SK-N-SH treated with all-trans-retinoic acid at 6 μM for 48 hours (cell line): ENCODE measurements at regions not wholly inside any gene's neighbourhood (a gene's known extent, or its start where the extent isn't known, plus 50 kb on each side); places are given as distances from the start of the nearest gene placed in this dataset.

Source experiments
- ATAC-seq: fragments of 200-7000 bp; cut with Tn5 transposase; 3 replicates; pipeline ENCODE4 v1.9.1; 2020; ENCODE audit warnings: mild to moderate bottlenecking, moderate library complexity
- ARNTL ChIP-seq: fragments of 450-650 bp; formaldehyde crosslinking; IDR thresholded peaks from 2 replicates; pipeline ENCODE4 v1.5.0; 2020; ENCODE audit warnings: low read depth, mild to moderate bottlenecking, moderate library complexity, borderline replicate concordance
- CREB5 ChIP-seq: fragments of 250-450 bp; sonication (Bioruptor Pico); IDR thresholded peaks from 2 replicates; pipeline ENCODE4 v1.5.1; 2020; ENCODE audit warnings: low read depth, mild to moderate bottlenecking, moderate library complexity
- CSDC2 ChIP-seq: fragments of 250-450 bp; sonication (Bioruptor Pico); IDR thresholded peaks from 2 replicates; pipeline ENCODE4 v1.5.0; 2020; ENCODE audit warnings: mild to moderate bottlenecking, moderate library complexity
- GLIS3 ChIP-seq: fragments of 250-450 bp; sonication (Bioruptor Pico); IDR thresholded peaks from 2 replicates; pipeline ENCODE4 v1.5.0; 2020; ENCODE audit warnings: mild to moderate bottlenecking, moderate library complexity
- ISL1 ChIP-seq: fragments of 250-450 bp; sonication (Bioruptor Pico); IDR thresholded peaks from 2 replicates; pipeline ENCODE4 v2.1.2; 2022; ENCODE audit warnings: mild to moderate bottlenecking, moderate library complexity
- OSR1 ChIP-seq: fragments of 250-450 bp; sonication (Bioruptor Pico); IDR thresholded peaks from 2 replicates; pipeline ENCODE4 v1.8.0; 2022; ENCODE audit warnings: moderate library complexity, mild to moderate bottlenecking, inconsistent platforms
- PATZ1 ChIP-seq: fragments of 250-450 bp; sonication (Bioruptor Pico); IDR thresholded peaks from 2 replicates; pipeline ENCODE4 v1.8.0; 2020; ENCODE audit warnings: mild to moderate bottlenecking, moderate library complexity, borderline replicate concordance
- PPARA ChIP-seq: fragments of 250-450 bp; sonication (Bioruptor Pico); IDR thresholded peaks from 2 replicates; pipeline ENCODE4 v1.5.0; 2020; ENCODE audit warnings: mild to moderate bottlenecking, borderline replicate concordance
- RARB ChIP-seq: fragments of 250-450 bp; sonication (Bioruptor Pico); IDR thresholded peaks from 2 replicates; pipeline ENCODE4 v1.8.0; 2021; ENCODE audit warnings: mild to moderate bottlenecking, moderate library complexity
- TCF4 ChIP-seq: fragments of 250-450 bp; sonication (Bioruptor Pico); IDR thresholded peaks from 2 replicates; pipeline ENCODE4 v1.8.0; 2021; ENCODE audit warnings: mild to moderate bottlenecking, moderate library complexity, borderline replicate concordance
- TOX ChIP-seq: fragments of 250-450 bp; sonication (Bioruptor Pico); IDR thresholded peaks from 2 replicates; pipeline ENCODE4 v1.8.0; 2021; ENCODE audit warnings: mild to moderate bottlenecking, moderate library complexity, borderline replicate concordance
- TSHZ2 ChIP-seq: fragments of 250-450 bp; sonication (Bioruptor Pico); IDR thresholded peaks from 2 replicates; pipeline ENCODE4 v1.5.0; 2020; ENCODE audit warnings: mild to moderate bottlenecking, moderate library complexity
- ZC3H10 ChIP-seq: fragments of 250-450 bp; sonication (Bioruptor Pico); IDR thresholded peaks from 2 replicates; pipeline ENCODE4 v1.5.1; 2021; ENCODE audit warnings: mild to moderate bottlenecking, moderate library complexity
- ZFP3 ChIP-seq: fragments of 250-450 bp; sonication (Bioruptor Pico); IDR thresholded peaks from 2 replicates; pipeline ENCODE4 v1.5.0; 2020; ENCODE audit warnings: mild to moderate bottlenecking, moderate library complexity
- ZNF565 ChIP-seq: fragments of 450-650 bp; formaldehyde crosslinking; conservative IDR thresholded peaks from 2 replicates; pipeline ENCODE4 v1.5.0; 2020; ENCODE audit warnings: low read depth, mild to moderate bottlenecking, moderate library complexity
- ZNF70 ChIP-seq: fragments of 450-650 bp; formaldehyde crosslinking; IDR thresholded peaks from 2 replicates; pipeline ENCODE4 v1.5.0; 2020; ENCODE audit warnings: mild to moderate bottlenecking, moderate library complexity
- TF ChIP-seq, protein P1 (sequence below): fragments of 250-450 bp; sonication (Bioruptor Pico); IDR thresholded peaks from 2 replicates; pipeline ENCODE4 v1.5.1; 2021; ENCODE audit warnings: mild to moderate bottlenecking, moderate library complexity
- TF ChIP-seq, protein P2 (sequence below): fragments of 250-450 bp; sonication (Bioruptor Pico); IDR thresholded peaks from 2 replicates; pipeline ENCODE4 v1.8.0; 2021; ENCODE audit warnings: low read depth, mild to moderate bottlenecking, moderate library complexity, borderline replicate concordance

DNA sequence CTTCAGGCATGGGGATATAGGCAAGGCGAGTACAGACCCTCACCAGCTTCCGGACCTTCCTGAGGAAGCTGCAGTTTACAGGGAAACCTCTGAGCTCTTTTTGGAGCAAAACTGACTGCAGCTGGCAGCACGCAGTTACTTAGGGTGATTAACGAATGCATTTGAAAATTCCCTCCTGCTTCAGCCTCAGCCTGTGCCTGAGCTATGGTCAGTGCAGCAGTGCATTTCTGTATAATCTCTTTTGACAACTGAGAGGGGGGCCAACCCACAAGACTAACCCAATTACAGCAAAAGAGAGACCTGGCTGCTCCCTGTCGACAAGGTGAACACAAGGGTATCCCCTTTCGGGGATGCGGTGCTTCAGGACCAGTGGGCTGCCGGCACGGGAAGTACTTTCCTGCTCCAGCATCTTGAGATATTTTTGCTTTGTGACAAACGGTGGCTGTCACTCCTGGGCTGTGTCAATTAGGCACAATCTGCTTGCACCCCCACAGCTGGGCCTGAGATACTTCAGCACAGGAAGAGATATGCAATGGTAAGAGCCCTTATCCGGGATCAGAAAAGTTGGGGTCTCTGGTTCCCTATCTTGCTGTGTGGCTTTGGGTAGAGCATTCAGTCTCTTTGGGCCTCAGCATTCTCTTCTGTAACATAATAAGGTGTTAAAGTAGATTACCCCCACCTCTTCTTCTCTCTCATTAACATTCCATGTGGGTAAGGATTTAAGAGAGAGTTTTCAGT is 141.0 kb downstream of the TMEM17 start:
- peak; percentile 21; the same call in 1 of the 3 replicates for ATAC-seq
- TF ChIP-seq CSDC2 (CRISPR knock-in tag) (no peak), PPARA (no peak), TCF4 (no peak), PATZ1 (CRISPR knock-in tag) (no peak), CREB5 (no peak), ZFP3 (CRISPR knock-in tag) (no peak), TOX (CRISPR knock-in tag) (no peak), ISL1 (no peak)
- TF ChIP-seq, protein P1, sequence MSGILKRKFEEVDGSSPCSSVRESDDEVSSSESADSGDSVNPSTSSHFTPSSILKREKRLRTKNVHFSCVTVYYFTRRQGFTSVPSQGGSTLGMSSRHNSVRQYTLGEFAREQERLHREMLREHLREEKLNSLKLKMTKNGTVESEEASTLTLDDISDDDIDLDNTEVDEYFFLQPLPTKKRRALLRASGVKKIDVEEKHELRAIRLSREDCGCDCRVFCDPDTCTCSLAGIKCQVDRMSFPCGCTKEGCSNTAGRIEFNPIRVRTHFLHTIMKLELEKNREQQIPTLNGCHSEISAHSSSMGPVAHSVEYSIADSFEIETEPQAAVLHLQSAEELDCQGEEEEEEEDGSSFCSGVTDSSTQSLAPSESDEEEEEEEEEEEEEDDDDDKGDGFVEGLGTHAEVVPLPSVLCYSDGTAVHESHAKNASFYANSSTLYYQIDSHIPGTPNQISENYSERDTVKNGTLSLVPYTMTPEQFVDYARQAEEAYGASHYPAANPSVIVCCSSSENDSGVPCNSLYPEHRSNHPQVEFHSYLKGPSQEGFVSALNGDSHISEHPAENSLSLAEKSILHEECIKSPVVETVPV, result no peak
- TF ChIP-seq, protein P2, sequence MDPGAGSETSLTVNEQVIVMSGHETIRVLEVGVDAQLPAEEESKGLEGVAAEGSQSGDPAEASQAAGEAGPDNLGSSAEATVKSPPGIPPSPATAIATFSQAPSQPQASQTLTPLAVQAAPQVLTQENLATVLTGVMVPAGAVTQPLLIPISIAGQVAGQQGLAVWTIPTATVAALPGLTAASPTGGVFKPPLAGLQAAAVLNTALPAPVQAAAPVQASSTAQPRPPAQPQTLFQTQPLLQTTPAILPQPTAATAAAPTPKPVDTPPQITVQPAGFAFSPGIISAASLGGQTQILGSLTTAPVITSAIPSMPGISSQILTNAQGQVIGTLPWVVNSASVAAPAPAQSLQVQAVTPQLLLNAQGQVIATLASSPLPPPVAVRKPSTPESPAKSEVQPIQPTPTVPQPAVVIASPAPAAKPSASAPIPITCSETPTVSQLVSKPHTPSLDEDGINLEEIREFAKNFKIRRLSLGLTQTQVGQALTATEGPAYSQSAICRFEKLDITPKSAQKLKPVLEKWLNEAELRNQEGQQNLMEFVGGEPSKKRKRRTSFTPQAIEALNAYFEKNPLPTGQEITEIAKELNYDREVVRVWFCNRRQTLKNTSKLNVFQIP (CRISPR knock-in tag), result no peak

DNA sequence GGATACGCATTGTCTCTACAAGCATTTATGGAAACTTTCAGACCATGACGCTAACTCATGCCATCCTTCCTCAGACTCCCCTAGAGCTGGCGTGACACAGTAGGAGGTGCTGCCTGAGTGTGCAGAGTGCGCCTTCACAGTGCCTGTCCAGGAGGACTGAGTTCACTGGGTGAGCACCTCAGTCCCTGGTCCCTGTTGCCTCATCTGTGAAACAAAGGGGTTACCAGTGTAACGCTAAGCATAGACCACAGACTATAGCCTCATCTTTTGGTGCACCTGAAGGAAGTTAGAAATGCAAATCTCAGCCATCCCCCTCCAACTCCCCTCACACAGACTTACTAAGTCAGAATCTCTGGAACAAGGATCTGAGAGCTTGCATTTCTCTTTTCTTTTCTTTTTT is 142.8 kb downstream of the TMEM17 start:
- TF ChIP-seq RARB (CRISPR knock-in tag) (no peak), GLIS3 (no peak), ZNF565 (CRISPR knock-in tag) (no peak), ARNTL (CRISPR knock-in tag) (no peak)
- TF ChIP-seq, protein P2 (CRISPR knock-in tag), result no peak
- ATAC-seq, result no peak

DNA sequence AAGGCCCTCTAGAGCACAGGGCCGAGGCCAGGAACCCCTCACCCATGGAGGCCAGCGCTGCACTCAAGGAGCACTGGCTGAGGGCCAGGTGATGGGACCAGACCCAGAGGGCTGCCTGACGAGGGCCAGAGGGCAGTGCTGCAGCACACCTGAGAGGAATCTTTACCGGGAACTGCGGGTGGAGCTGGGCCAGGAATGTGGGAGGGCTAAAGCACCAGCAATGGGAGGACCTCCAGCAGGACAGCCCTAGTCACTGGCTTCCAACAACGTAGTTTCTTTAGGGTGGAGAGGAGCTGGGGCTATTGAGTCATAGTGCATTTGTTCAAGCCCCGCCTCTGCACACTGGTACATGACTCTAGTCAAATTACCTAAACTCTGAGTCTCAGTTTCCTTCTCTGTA is 143.4 kb downstream of the TMEM17 start:
- TF ChIP-seq ZFP3 (CRISPR knock-in tag), result no peak
- TF ChIP-seq PPARA, result no peak
- no peak for TF ChIP-seq ARNTL (CRISPR knock-in tag)
- ATAC-seq, result no peak

DNA sequence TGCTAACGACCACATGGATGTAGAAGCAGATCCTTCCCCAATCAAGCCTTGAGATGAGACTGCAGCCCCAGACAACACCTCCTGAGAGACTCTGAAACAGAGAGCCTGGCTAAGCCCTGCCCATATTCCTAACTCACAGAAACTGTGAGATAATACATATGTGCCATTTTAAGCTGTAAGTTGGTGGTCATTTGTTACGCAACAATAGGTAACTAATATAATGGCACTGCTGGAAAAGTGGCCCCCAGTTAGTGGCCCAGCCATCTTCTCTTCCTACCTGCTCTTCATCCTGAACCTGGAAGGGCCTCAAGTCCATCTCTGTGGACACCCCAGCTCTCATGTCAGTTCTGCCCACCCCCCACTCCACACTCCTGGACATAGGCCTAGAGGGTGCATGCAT is 144.0 kb downstream of the TMEM17 start:
- ATAC-seq, result no peak
- TF ChIP-seq CREB5 (no peak), ISL1 (no peak), RARB (CRISPR knock-in tag) (no peak), ZNF565 (CRISPR knock-in tag) (no peak), TSHZ2 (no peak), TOX (CRISPR knock-in tag) (no peak), ZNF70 (no peak), ZC3H10 (CRISPR knock-in tag) (no peak), OSR1 (CRISPR knock-in tag) (no peak), TCF4 (no peak)
